GM12878 (cell line): ENCODE measurements at regions not wholly inside any gene's neighbourhood (a gene's known extent, or its start where the extent isn't known, plus 50 kb on each side); places are given as distances from the start of the nearest gene placed in this dataset.

Experiments used
- ATAC-seq: fragments of 200-7000 bp; cut with Tn5 transposase; 3 replicates; pipeline ENCODE4 v1.9.1; 2020; ENCODE audit warnings: mild to moderate bottlenecking, moderate library complexity
- BruUV-seq: library from RNA; stranded (reverse); fragments of 400-500 nt; replicated peaks from 2 replicates; lab custom pipeline; 2021; lab: Mats Ljungman, UMichigan
- CTCF ChIA-PET: fragments of 300-600 bp; sonication (Branson Sonifier 250); formaldehyde crosslinking; extraction: SDS; loops from one replicate; lab custom pipeline; 2021; ENCODE audit warnings: inconsistent platforms; lab: Yijun Ruan, JAX
- POLR2A ChIA-PET: fragments of 350-600 bp; formaldehyde crosslinking; extraction: SDS; loops from one replicate; lab custom pipeline; 2021; ENCODE audit warnings: inconsistent platforms; lab: Charles Lee
- RAD21 ChIA-PET: fragments of 300-600 bp; sonication (Branson Sonifier 250); formaldehyde crosslinking; loops from one replicate; lab custom pipeline; 2023; ENCODE audit warnings: antibody characterized with exemption; ENCODE audit not compliant: unreplicated experiment; lab: Charles Lee
- SMC1A ChIA-PET: fragments of 300-600 bp; sonication (Branson Sonifier 250); formaldehyde crosslinking; loops from one replicate; lab custom pipeline; 2023; ENCODE audit not compliant: unreplicated experiment, uncharacterized antibody; lab: Charles Lee
- DNase-seq: peaks from one replicate; pipeline ENCODE4 v3.0.0-alpha.2; 2011; ENCODE audit warnings: low read depth, low spot score
- FAIRE-seq: peaks from 3 replicates; lab custom pipeline; 2011; peaks lifted over from hg19 to GRCh38; lab: Jason Lieb, UNC
- H2AFZ ChIP-seq: 2 replicates; pipeline ENCODE4 v1.6.0; 2011; ENCODE audit warnings: low read depth, low read length, control low read depth; ENCODE audit not compliant: control insufficient read depth
- H3K27ac ChIP-seq: 2 replicates; pipeline ENCODE4 v1.5.1; 2011; ENCODE audit warnings: control low read depth; ENCODE audit not compliant: control insufficient read depth, insufficient read depth
- H3K27me3 ChIP-seq, 2 experiments: replicated peaks in 1 of 2; 2 replicates each; pipeline versions ENCODE4 v1.6.0 to v1.6.1; 2011; ENCODE audit warnings: low read length in 1 of 2; ENCODE audit not compliant: control insufficient read depth in 2 of 2, insufficient read depth in 2 of 2
- H3K36me3 ChIP-seq, 2 experiments: 2 replicates each; pipeline ENCODE4 v1.5.1; 2011; ENCODE audit warnings: low read length in 1 of 2; ENCODE audit not compliant: control insufficient read depth in 2 of 2, insufficient read depth in 2 of 2
- H3K4me1 ChIP-seq: 2 replicates; pipeline ENCODE4 v1.6.1; 2011; ENCODE audit warnings: mild to moderate bottlenecking, low read length, moderate library complexity, mixed read lengths; ENCODE audit not compliant: control insufficient read depth, insufficient read depth
- H3K4me2 ChIP-seq: 2 replicates; pipeline ENCODE4 v1.6.0; 2011; ENCODE audit warnings: control low read depth; ENCODE audit not compliant: control insufficient read depth, insufficient read depth
- H3K4me3 ChIP-seq: fragments of 200-600 bp; sonication (generic); 2 replicates; pipeline ENCODE4 v1.5.1; 2016
- H3K79me2 ChIP-seq: 2 replicates; pipeline ENCODE4 v1.6.0; 2011; ENCODE audit warnings: low read length; ENCODE audit not compliant: control insufficient read depth, insufficient read depth
- H3K9ac ChIP-seq: 2 replicates; pipeline ENCODE4 v1.8.0; 2011; ENCODE audit warnings: low read length, control low read depth, mixed read lengths; ENCODE audit not compliant: control insufficient read depth, insufficient read depth
- H3K9me3 ChIP-seq: replicated peaks from 3 replicates; pipeline ENCODE4 v1.5.1; 2011; ENCODE audit warnings: mild to moderate bottlenecking, low read length; ENCODE audit not compliant: control insufficient read depth, insufficient read depth
- H4K20me1 ChIP-seq: 2 replicates; pipeline ENCODE4 v1.6.0; 2011; ENCODE audit not compliant: control insufficient read depth, insufficient read depth
- E2F8 ChIP-seq: fragments of 450-650 bp; IDR thresholded peaks from 2 replicates; pipeline ENCODE4 v1.6.1; 2018; ENCODE audit warnings: mild to moderate bottlenecking, low read depth, moderate library complexity; ENCODE audit not compliant: partially characterized antibody
- ESRRA ChIP-seq: IDR thresholded peaks from 2 replicates; pipeline ENCODE4 v1.6.1; 2012; ENCODE audit warnings: mild to moderate bottlenecking, low read length, improper control_type of control experiment
- IKZF2 ChIP-seq, 2 experiments: fragments of 450-650 bp; IDR thresholded peaks; 2 replicates each; pipeline ENCODE4 v1.6.1; 2017; ENCODE audit warnings: mild to moderate bottlenecking in 2 of 2, moderate library complexity in 2 of 2
- IRF3 ChIP-seq: fragments of 450-650 bp; IDR thresholded peaks from 2 replicates; pipeline ENCODE4 v1.6.1; 2014; ENCODE audit warnings: mild to moderate bottlenecking
- NR2C1 ChIP-seq: fragments of 450-650 bp; IDR thresholded peaks from 2 replicates; pipeline ENCODE4 v1.6.1; 2017; ENCODE audit warnings: antibody characterized with exemption, mild to moderate bottlenecking, moderate library complexity
- PML ChIP-seq: IDR thresholded peaks from 2 replicates; pipeline ENCODE4 v1.6.1; 2012; ENCODE audit warnings: low read length, inconsistent platforms
- PRDM15 ChIP-seq: fragments of 450-650 bp; formaldehyde crosslinking; IDR thresholded peaks from 2 replicates; pipeline ENCODE4 v1.4.0; 2020; ENCODE audit warnings: mild to moderate bottlenecking, moderate library complexity
- SIN3A ChIP-seq: IDR thresholded peaks from 2 replicates; pipeline ENCODE4 v1.6.1; 2012; ENCODE audit warnings: low read depth, low read length, improper control_type of control experiment
- SIX5 ChIP-seq: IDR thresholded peaks from 2 replicates; pipeline ENCODE4 v1.6.1; 2011; ENCODE audit warnings: mild to moderate bottlenecking, low read depth, low read length, moderate library complexity; ENCODE audit not compliant: severe bottlenecking
- ZBED1 ChIP-seq: IDR thresholded peaks from 2 replicates; pipeline ENCODE4 v1.6.1; 2016; ENCODE audit warnings: borderline replicate concordance
- ZNF207 ChIP-seq: fragments of 450-650 bp; IDR thresholded peaks from 2 replicates; pipeline ENCODE4 v1.6.1; 2014; ENCODE audit warnings: antibody characterized with exemption, mild to moderate bottlenecking, borderline replicate concordance
- WGBS: methylation state at CpG from one replicate; pipeline ENCODE4 v1.1.6; 2016; ENCODE audit warnings: low lambda C conversion rate; ENCODE audit not compliant: insufficient replicate concordance, insufficient coverage; ENCODE audit errors: missing lambda C conversion rate; 5-methylcytosine and 5-hydroxymethylcytosine counted together
- in situ Hi-C: fragments of 300-500 bp; cut with MboI; formaldehyde crosslinking; loops from 9 replicates; pipeline ENCODE4 v1.14.3; 2018; ENCODE audit warnings: mixed read lengths
- intact Hi-C: fragments of 100-400 bp; cut with micrococcal nuclease; formaldehyde crosslinking; loops from one replicate; pipeline ENCODE4 v1.14.2; 2022; ENCODE audit not compliant: unreplicated experiment

GRCh38 chr5:146967646-146968045 lies 89.1 kb upstream of the PPP2R2B start:
- ATAC-seq (no peak), FAIRE-seq (no peak), DNase-seq (no peak)
- ChIA-PET RAD21 (interaction anchor here (4.7 to 5.4 kb wide), 2 partner anchors 425 to 434 kb away, joined by 33 to 57 read pairs; no protein-coding TSS in a partner anchor), POLR2A (no interaction called here), SMC1A (interaction anchor here (1.0 to 4.0 kb wide), 6 partner anchors 221 to 433 kb away, joined by 3 to 31 read pairs (median 5); no protein-coding TSS in a partner anchor), CTCF (interaction anchor here (1.1 to 7.1 kb wide), 7 partner anchors 48 to 434 kb away, joined by 3 to 86 read pairs (median 6); no protein-coding TSS in a partner anchor)
- no peaks in the 10 kb centered on the region for H3K9me3 ChIP-seq
- 10% methylated on average over 5 of the region's 5 CpGs for WGBS
- no peak overlapping the region for H2AFZ ChIP-seq
- no TSS peak for BruUV-seq
- no peak overlapping the region for H3K9ac ChIP-seq
- no peaks in the 10 kb centered on the region for H3K4me1 ChIP-seq
- H3K4me2 ChIP-seq: no peak overlapping the region
- H3K4me3 ChIP-seq: no peak overlapping the region
- no peaks in the 10 kb centered on the region for H4K20me1 ChIP-seq
- H3K36me3 ChIP-seq: no peaks in the 10 kb centered on the region
- TF ChIP-seq ESRRA (no peak), PRDM15 (CRISPR knock-in tag) (no peak), NR2C1 (no peak), ZBED1 (no peak), SIN3A (no peak), IKZF2 (IDR thresholded peaks at IDR 0.05) (no peak), IRF3 (no peak), E2F8 (no peak), SIX5 (no peak), ZNF207 (no peak), PML (no peak)
- TF ChIP-seq, all 136 proteins: peak for 0
- intact Hi-C loops (loop anchor here (1.0 kb wide), 1 partner anchor 308 kb away; no protein-coding TSS in a partner anchor), in situ Hi-C loops (loop anchor here (5.0 to 10.0 kb wide), 2 partner anchors 313 to 425 kb away; no protein-coding TSS in a partner anchor)
- no peaks in the 10 kb centered on the region for H3K27me3 ChIP-seq
- no peak overlapping the region for H3K27ac ChIP-seq
- no peaks in the 10 kb centered on the region for H3K79me2 ChIP-seq
